HG03064 (cell line): ENCODE measurements at regions not wholly inside any gene's neighbourhood (a gene's known extent, or its start where the extent isn't known, plus 50 kb on each side); places are given as distances from the start of the nearest gene placed in this dataset.
A peak's percentile ranks its signal among the peaks of the same experiment; 100 is the strongest.

ENCODE experiments used
- ATAC-seq: cut with Tn5 transposase; IDR thresholded peaks from one replicate; pipeline ENCODE4 v1.9.1; 2021; ENCODE audit warnings: low read depth; ENCODE audit not compliant: unreplicated experiment

GRCh38 chr7:155201325-155202087 lies 96.2 kb upstream of the INSIG1 start:
- no peak for ATAC-seq

DNA sequence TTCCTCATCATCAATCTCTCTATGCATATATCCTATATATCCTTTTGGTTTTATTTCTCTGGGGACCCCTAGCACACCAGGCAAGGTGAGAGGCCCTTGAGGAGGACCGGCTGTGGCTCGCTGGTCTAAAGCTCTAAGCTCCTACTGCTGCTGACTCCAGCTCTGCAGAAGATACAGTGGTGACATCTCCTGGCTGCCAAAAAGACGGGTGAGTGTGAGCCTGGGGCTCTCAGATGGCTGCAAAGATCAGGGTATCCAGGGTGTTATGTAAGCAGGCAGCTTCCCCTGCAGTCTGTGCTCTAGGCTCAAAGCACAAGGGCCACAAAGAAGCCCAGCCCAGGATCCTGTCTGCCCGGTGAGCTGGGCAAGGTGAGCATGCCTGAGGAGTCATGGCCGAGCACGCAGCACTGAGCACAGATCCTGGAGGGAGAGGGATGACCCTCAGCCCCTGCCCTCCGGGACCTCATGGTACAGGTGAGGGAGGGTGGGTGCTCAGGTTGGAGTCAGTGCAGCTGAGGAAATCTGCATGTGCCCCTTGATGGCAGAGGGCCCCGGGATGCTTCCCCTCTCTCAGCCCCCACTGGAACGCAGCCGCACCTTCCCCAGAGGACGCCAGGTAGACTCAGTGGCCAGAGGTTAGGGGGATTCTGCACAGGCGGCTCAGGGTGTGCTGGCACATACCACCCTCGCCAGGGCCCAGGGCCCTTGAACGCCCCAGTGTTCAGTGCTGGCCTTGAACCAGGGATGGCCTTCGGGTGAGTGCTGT lies 95.4 kb upstream of the INSIG1 start:
- ATAC-seq, result no peak

DNA sequence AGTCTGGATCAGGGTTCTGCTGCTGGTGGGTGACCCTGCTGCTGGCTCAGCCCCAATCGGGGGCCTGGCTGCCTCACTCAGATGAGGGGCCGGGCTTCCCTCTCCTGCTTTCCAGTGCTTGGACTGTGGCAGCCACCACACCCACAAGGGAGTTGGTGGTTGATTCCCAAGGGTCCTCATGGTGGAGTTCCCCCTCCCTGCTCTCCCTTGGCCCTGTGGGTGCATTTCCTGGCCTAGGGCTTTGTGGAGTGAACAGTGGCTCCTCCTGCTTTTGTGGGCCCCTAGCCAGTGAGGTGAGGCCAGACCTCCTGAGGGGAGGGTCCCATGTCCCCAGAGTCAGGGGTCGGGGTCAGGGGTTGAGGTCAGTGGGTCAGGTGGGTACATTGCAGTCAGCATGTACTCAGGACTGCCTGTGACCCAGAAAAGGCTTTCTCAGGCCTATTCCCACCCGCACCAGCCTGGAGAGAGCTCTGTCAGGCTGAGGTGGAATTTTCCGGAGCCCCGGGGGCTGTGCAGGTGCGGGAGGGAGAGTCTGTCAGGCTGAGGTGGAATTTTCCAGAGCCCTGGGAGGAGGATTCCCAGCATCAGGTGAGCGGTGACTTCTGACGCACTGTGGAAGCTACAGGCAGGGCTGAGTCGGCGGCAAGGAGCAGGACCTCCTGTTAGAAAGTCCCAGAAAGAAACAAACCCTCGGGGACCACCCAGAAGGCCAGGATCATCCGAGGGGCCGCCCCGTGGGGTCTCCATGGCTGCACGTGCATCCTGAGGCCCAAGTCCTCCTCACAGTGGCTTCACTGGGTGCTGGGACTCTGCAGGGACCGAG lies 94.4 kb upstream of the INSIG1 start:
- ATAC-seq, result no peak

DNA sequence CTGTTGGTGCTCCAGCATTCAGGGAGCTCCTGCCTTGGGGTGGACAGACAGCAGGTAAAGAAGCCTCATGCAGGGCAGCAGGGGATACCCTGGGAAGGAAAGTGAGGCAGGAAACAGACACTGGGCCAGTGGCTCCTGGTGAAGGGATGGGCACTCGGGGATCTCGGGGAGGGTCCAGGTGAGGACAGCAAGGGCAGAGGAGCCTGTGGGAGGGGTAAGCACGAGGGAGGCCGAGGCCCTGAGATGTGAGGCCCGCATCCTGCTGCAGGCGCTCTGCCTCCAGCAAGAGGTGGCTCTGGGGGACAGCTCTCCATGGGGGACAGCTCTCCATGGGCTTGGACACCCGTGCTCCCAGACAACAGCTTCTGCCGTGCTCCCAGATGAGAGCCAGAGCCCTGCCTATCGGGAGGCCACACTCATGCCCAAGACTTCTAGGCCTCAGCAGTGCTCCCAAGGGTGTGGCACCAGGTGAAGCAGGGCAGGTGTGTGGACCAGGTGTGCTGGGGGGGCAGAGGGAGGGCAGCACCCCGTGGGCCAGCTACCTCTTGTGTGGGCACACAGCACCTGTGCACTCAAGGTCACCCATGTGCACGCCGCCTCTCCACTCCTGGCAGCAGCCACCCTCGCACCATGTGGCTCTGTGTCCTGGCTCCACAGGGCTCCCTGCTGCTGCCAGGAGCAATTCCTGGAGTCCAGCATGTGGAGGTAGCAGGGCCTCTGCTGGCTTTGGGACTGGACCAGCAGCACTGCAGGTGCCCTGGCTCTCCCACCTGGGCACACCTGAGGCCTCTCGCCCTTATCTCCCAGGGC lies 93.6 kb upstream of the INSIG1 start:
- no peak for ATAC-seq

DNA sequence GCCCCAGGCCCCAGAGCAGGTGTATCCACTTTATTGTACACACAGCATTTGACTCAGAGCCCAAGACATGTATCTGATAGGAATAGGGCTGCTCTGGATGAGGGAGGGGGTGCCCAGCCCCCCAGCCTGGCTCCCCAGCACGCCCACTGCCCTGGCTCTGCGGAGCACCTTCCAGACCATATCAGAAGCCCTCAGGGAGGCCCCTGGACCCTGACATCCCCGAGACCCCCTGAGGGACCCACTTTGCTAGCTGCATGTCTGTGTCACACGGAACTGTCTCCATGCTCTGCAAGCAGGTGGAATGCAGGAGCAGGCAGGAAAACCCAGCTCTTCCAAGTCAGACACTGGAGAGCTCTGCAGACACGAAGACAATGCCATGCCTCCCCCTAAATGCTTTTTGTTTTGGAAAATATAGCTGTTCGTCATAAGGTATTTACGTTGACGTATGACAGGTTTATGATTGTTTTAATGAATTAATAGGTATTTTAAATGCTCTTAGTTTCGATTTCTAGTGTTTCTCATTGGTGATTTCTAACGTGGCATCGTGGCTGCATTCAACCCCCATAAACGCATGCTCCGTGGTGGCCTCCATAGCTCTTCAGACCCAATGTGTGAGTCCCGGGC lies 92.8 kb upstream of the INSIG1 start:
- ATAC-seq, result no peak

DNA sequence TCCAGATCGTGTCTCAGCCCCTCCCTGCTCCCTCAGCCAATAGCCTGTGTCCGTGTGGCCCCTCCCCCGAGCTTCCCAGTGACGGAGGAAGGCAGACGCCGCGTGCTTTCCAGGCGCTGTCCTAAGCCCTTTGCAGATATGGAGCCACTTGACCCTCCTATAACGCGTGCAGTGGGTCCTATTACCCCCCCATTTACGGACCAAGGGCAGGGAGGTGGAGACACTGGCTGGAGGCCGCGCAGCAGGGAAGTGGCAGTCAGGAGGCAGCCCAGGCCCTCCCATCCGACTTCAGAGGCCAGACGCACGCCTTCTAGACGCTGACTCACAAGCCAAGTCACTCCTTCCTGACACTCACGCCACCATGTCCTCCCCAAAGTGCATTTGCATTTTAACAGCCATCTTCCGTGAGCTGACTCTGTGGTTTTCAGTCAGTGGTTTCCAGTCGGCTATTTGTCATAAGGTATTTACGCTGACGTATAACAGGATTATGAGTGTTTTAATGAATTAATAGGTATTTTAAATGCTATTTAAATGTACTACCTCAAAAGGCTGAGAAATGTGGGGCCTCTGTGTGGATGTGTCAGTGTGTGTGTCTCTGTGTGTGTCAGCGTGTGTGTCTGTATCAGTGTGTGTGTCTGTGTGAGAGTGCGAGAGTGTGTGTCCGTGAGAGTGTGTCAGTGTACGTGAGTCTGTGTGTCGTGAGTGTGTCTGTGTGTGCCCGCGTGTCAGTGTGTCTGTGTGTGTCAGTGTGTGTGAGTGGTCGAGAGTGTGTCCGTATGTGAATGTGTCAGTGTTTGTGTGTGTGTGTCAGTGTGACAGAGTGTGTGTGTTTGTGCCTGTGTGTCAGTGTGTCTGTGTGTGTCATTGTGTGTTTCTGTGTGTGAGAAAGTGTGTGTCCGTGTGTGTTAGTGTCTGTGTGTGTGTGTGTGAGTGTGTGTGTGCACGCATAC lies 92.0 kb upstream of the INSIG1 start:
- peak; percentile 81 for ATAC-seq

DNA sequence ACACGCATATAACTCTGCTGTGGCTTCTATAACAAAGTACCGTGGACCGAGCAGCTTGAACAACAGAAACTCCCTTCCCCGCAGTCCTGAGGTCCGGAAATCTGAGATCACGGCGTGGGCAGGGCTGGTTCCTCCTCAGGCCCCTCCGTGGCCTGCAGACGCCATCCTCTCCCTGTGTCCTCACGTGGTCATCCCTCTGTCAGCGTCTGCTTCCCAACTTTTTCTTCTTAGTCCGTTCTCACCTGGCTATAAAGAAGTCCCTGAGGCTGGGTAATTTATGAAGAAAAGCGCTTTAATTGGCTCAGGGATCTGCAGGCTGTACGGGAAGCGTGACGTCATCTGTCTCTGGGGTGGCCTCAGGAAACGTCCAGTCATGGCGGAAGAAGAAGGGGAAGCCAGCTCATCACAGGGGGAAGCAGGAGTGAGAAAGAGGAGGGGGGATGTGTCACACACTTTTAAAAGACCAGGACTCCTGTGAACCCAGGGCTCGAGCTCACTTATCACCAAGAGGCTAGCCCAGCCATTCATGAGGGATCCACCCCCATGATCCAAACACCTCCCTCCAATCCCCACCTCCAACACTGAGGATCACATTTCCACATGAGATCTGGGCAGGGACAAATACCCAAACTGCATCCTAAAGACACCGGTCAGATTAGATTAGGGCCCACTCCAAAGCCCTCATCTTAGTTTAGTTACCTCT lies 91.2 kb upstream of the INSIG1 start:
- ATAC-seq, result peak; percentile 38

DNA sequence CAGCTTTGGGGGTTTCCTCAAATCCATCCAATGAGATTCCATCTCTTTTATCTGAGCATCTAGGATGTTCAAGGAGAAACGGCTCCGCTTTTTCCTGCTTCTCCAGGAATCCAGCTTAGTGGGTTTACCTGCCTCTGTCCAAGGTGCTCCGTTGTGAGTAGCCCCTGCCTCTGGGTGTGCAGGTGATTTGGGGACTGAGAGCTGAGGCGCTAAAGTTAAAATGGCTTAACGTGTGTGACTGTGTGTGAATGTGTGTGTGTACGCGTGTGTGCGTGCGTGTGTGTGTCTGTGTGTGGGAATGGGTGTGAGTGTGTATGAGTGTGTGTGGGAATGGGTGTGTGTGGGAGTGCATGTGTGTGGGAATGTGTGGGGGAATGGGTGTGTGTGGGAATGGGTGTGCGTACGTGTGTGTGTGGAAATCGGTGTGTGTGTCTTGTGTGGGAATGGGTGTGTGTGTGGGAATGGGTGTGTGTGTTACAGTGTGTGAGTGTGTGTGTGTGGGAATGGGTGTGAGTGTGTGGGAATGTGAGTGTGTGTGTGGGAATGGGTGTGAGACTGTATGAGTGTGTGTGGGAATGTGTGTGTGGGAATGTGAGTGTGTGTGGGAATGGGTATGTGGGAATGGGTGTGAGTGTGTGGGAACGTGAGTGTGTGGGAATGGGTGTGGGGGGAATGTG lies 90.2 kb upstream of the INSIG1 start:
- ATAC-seq, result no peak

- no peak for ATAC-seq
Measured at GRCh38 chr7:155208681-155209477, 88.8 kb upstream of the INSIG1 start.

DNA sequence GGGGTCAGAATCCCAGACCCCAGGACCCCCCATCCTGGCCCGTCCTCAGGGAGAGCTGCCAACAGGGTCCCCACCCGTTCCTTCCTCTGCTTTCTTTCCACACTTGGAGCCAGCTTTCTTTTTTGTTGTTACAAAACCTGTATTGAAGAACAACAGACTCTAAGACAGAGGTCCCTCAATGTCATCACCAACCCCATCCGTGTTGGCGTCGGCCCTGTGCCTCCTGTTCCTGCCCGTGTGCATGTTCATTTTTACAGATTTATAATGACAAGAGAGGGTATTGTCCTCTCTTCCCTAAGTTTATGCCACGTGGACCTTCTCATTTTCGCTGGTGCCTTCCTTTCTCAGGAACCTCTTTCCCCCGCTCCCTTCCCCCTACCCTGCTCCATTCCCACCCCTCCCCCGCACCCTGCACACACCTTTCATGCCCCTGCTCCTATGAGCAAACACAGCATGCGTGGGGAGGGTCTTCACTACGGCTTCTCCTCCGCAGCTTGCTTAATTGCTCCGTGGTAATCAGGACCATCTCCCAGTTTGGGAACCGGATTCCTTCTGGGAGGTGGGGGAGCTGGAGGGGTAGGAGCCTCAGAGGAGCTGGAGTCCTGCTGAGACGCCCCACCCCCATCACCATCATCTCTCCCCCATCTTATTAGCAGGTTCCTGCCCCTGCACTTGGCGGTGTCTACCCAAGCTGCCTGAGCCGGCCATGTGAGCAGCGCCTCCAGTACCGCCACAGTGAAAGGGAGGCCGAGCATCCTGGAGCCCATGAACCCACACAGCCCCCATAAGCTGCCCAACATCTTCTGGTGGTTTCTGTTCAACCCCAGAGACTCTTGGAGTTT lies 88.0 kb upstream of the INSIG1 start:
- ATAC-seq, result no peak

GRCh38 chr7:155210356-155210755 lies 87.3 kb upstream of the INSIG1 start:
- ATAC-seq, result no peak

DNA sequence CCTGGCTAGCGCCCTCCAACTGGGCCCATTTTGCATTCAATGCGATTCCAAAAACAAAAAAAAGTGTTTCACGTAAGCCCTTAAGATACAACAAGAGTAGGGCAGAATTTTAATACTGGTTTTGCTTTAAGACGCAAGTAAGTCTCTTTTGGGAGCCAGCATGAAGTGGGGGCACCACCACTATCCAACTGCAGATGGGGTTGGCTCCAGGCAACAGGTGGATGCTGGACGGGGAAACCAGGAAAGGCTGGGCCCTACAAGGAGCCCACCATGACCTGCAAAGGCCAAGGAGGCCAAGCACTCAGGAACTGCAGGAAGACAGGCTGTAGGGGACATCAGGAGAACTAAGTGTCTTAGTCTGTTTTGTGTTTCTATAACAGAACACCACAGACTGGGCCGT lies 86.5 kb upstream of the INSIG1 start:
- no peak for ATAC-seq

- no peak for ATAC-seq
Measured at GRCh38 chr7:155211761-155212160, 85.9 kb upstream of the INSIG1 start.

DNA sequence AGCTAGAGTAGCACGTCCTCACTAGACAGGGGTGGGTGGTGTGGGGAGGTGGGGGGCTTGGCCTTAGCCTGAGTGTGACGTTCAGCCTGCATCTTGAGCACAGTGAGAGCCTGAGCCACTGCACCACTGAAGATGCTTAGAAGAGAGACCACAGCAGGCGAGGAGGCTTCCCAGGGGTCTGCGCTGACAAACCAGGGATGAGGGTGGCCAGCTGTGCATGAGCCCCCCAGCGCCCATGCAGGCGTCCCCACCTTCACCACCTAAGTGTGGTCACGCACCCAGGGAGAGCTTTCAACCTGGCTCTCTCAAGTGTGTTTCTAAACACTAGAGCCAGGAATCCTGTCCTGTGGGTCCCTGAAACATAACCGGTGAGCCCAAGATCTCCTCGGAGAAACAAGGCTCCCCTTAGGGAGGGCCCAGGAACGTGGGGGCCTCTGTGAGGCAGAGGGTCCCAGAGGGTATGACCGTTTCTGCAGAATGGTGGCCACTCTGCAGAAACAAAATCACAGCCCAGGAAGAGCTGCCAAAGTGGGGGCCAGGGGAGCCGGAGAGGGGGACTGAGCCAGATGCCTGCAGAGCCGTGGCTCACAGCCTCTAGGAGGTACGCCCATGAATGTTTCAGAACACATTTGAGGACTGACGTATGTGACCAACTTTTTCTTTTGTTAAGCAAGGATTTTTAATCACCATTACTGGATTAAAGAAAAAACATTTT lies 85.2 kb upstream of the INSIG1 start:
- ATAC-seq, result no peak

DNA sequence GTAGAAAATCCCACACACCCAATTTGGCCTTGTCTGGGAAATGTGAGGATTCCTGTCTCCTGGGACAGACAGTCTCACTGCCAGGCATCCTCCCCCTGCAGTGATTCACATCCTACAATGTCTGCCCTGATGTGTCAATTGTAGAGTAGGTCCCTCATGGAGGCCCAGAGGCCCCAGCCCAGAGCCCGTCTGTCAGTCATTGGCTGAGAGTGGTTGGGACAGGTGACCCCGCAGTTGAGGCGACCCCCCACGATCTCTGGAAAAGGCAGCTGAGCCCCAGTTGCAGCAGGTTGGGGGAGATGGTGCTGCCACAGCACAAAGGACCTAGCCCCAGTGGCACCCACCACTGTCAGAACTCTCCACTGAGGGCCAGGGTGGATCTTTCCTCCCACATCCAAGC lies 84.3 kb upstream of the INSIG1 start:
- ATAC-seq, result no peak
